Loucy (cell line): ENCODE measurements at regions not wholly inside any gene's neighbourhood (a gene's known extent, or its start where the extent isn't known, plus 50 kb on each side); places are given as distances from the start of the nearest gene placed in this dataset.

ENCODE experiments used
- CTCF ChIP-seq: fragments of 200-600 bp; sonication (generic); conservative IDR thresholded peaks from 2 replicates; pipeline ENCODE4 v1.5.1; 2014; ENCODE audit warnings: mild to moderate bottlenecking, antibody characterized with exemption, low read length
- EZH2phosphoT487 ChIP-seq: fragments of 200-600 bp; IDR thresholded peaks from 2 replicates; pipeline ENCODE4 v1.6.1; 2018; ENCODE audit warnings: antibody characterized with exemption, mild to moderate bottlenecking, moderate library complexity, borderline replicate concordance

GRCh38 chr4:125459531-125459930 is 144.8 kb downstream of the FAT4 start:
- TF ChIP-seq CTCF (no peak), EZH2phosphoT487 (no peak)
